ENCODE measurements at regions not wholly inside any gene's neighbourhood (a gene's known extent, or its start where the extent isn't known, plus 50 kb on each side); places are given as distances from the start of the nearest gene placed in this dataset.
A peak's percentile ranks its signal among the peaks of the same experiment; 100 is the strongest.

DNA sequence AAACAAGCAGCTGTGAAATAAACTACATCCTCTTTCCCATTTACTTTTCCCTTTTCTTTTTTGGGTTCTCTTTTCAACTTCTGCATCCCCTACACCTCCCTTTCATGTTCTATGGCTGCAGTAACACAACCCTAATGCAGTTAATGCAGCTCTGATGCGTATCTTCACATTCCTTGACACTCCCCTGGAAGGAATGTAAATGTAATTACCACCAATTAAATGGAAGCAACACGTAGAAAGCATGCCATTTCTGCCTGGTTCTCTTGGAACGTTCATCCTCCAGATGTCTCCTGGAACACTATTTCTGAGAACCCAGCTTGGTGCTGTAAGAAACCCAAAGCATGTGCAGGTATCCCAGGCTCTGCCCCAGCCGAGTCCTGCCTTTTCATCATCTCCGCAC, 166.8 kb upstream of the FREM2 start:
- DNase-seq = no peak

DNA sequence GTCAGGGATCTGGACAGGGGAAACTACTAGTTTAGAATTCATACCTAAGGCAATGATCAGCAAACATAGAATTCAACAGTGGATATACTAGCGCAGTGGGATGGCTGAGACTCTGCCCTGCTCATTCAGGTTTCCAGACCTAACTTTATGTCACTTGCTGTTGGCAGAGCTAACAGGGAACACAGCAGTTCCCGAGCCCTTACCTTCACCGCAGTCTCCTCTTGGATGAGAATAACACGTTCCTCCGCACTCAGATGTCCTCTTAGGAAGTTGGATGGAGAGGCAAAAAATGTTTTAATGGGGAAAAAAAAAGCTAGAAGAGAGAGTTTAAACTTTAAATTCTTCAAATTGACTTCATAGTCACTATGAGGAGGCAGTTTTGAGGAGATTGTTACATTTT, 159.7 kb upstream of the FREM2 start:
- DNase-seq = no peak

DNA sequence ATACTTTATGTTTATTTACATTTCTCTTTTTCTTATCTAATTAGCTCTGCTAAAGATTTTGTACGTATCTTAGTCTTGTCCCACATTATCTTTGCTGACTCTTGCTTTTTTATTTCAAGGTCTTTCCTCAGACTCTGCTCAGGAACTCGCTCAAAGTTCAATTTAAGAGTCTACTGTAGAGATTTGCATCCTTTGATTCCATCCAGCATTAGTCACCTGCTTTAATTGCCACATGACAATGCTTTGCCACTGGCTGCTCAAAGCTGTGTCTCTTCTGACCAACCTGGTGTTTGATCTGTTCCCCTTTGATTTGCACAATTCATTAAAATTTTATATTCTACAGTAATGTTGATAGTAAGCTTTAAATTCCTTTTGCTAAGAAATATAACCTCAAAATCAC, 157.9 kb upstream of the FREM2 start:
- DNase-seq = no peak

DNA sequence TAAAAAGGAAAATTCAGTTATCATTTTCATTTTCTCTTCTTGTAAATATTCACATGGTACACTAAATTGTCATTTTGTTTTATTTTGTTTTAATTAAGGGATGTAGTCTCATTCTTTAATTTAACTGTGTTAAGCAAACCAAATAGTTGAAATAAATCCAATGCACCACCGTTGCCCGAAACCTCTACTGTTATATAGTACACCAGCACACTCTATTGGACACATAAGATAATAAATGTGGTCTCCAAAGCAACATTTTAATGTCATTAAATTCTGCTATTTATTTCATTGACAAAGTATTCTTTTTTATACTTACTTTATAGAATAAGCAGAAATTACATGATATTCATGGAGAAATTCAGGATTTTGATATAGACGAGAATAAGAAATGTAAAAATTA, 156.4 kb upstream of the FREM2 start:
- no peak for DNase-seq

DNA sequence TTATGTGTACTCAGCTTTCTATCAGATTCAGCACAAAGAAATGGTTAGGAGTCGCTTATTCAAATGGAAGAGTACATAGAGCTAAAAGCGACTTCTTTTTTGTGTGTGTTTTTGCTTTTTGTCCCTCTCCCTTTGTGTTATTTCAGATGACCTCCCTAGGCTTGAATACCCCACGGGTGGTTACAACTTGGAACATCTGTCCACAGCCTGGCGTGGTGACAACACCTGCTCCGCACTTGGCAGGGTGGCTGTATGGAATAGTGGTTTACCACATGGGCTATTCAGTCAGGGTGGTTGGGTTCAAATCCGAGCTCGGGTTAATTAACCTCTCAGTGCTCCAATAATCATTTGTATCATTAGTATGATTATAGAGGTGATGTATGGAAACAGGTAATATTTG, 151.6 kb upstream of the FREM2 start:
- DNase-seq = no peak

DNA sequence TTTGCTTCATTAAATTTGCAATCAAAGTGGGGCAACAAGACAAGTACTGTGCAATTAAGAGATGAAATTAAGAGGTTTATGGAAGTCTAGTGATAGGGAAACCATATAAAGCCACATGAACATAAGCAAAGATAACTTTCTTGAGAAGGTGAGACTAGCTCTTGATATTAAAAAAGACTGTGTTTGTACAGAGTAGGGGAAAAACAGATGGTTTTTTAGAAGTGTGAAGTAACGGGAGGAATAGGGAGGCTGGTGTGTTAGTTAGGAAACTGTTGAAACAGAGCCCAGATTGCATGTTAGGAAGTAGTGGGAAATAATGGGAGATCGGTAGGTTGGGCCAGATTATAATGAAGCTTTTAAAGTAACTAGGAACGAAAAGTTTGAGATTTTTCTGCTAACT, 149.8 kb upstream of the FREM2 start:
- DNase-seq = no peak

DNA sequence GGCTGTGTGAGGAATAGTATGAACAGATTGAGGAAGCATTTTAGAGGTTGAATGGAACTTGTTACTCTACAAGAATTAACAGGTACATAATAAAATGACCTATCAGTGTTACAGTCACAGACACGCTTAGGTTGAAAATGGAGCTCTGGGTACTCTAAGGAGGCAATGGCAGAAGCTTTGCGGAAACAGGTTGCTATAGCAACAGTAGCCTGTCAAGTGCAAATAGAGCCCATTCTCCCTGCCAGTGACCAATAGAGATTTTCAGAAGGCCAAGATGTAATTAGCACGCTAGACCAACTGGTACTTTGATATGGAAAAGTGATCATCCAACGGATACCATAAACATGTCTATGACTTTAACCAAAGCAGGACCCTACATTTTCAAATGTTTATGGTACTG, 148.5 kb upstream of the FREM2 start:
- DNase-seq = no peak

DNA sequence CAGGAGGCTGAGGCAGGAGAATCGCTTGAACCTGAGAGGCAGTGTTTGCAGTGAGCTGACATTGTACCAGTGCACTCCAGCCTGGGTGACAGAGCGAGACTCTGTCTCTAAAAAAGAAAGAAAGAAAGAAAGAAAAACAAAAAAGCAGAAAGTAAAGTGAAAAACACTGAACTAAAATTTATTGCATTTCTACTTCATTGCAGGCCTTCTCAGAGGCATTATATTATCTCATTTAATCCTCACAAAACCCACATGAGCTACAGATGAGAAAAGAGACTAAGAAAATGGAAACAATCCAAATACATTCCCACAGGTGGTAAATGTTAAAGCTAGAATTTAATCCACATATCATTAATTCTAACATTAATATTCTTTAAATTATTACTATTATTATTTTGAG, 147.2 kb upstream of the FREM2 start:
- DNase-seq = no peak

DNA sequence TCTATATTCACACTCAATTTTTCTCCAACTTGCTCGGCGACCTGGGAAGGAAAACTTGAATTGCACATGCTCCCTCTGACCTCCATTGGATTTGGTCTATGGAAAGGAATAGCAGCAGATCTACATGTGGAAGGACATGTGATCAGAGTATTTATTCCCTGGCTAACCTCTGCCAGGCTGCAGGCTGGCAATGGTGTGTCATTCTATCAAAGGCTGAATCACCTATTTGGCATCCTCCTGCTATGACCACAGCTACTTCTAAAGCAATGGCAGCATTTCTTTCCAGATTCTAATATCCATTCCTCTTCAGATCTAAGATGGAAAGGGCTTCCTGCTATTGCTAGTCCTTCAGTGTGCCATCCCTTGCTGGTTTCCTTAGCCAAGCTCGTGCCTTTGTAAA, 144.3 kb upstream of the FREM2 start:
- DNase-seq = no peak

DNA sequence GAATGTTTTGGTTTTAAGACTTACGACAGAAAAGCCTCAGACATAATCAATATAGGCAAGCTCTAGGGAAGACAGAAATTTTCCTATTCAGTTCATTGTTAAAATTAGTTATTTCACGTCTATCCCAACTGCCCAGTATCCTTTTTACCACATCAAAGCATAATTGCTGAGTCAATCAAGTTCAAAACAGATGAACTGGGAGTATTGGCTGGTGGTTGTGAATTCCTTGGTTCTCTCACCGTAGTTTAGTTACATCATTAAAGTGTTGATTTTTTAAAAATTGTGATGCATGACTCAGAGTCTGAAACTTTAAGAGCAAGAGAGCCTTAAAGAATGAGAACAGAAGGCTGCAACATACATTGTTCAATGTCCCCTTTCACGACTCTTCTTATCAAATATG, 143.3 kb upstream of the FREM2 start:
- DNase-seq = no peak

DNA sequence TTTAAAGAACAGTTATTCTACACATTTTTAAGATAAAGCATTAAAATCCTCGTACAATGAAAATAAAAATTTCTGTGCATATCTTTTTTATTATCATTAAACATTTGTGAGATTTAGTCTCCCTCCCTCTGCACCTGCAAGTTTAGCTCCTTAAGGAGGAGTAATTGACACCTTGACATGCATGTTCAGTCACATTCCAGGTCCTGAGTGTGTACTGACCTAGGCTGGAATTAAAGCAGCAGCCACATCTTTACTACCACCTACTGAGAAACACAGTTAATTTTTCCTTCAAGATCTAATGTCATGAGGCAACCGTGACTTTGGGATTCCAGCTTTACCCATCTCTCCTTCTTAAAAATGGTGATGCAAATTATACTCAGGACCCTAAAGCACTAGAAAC, 123.1 kb upstream of the FREM2 start:
- no peak for DNase-seq

DNA sequence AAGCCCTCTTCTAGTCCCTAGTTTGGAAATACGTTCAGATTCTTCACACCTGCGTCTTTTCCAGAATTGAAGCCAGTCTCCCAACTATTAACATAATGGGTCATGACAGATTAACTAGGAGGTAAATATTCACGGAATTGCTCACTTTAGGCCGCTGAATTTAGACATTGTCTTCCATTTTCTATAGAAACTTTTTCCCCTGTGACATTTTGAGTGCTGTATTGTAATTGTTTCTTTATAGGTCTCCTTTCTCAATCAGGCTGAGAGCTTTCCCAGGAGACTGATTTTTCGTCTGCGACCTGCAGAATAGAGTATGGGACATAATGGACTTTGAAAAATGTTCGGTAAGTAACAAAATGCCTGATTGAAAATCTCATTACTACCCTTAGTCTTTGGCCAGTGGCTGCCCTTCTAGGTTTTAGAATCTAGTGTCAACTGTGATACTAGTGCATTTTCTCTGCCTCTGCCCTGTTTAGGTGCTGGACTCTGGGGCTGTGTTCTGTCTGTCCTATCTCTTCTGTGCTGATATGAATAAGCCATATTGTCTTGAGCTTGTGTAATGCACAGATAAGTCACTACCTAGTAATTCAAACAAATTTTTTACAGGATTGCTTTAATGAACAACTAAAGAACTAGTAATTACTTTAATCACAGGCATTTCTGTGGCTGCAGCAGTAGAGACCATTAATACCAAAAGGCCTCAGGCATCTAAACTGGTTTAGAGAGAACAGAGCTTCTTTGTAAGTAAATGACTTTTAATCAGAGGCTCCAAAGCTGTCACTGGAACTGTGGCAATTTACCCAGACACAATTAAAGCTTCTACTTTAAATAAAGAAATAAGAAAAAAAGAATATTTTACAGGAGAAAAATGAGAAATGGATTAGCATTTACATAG, 122.4 kb upstream of the FREM2 start:
- no peak for DNase-seq

DNA sequence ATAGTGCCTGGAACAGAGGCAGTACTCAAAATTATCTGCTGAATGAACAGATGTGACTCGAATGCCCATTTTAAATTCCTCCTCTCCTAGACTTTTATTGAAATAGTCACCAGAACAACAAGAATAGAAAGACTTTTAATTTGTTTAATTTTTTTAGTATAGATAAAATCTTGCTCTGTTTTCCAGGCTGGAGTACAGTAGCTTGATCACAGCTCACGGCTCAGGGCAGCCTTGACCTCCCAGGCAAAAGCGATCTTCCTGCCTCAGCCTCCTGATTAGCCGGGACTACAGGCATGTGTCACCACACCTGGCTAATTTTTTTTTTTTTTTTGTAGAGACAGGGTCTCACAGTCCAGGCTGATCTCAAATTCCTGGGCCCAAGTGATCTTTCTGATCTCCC, 120.9 kb upstream of the FREM2 start:
- no peak for DNase-seq

DNA sequence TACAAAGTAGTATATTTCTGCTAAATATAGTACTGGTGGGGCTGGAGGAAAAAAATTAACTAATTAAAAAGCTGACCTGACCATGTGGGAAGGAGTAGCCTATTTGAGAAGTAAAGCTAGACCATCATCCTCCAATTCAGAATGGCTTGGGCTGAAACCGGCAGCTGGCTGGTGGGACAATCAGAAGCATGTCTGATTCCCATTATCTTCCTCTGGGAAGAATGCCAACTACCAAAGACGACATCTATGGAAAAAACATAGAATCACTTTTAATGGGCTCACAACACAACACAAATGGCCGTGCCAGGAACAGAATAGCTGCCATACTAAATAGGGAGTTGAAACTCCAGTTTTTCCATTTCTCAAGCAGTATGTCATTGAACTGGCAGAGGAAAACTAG, 120.4 kb upstream of the FREM2 start:
- no peak for DNase-seq

DNA sequence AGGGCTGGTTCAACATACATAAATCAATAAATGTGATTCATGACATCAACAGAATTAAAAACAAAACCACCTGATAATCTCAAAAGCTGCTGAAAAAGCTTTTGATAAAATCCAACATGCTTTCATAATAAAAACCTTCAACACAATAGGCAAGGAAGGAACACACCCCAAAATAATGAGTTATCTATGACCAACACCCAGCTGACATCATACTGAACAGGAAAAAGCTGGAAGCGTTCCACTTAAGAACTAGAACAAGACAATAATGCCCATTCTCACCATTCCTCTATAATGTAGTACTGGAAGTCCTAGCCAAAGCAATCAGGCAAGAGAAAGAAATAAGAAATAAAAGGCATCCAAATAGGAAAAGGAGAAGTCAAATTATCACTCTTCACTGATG, 116.2 kb upstream of the FREM2 start:
- DNase-seq = no peak

DNA sequence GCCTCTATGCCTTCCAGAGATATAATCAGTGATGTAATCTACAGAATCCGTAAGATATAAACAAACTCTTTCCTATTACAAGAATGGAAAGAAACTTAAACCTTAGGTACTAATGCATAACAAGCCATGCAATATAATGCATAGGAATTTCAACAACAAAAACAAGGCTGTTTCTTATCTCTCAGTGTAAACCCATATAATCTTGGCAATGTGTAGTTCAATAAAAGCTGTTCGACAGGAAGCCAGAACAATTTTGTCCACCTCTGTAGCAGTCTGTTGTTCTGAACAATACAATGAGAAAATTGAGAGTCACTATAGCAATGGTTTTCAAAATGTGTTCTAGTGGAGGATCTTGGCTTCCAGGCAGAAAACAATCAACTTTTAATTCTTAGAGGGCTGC, 111.5 kb upstream of the FREM2 start:
- DNase-seq = no peak

DNA sequence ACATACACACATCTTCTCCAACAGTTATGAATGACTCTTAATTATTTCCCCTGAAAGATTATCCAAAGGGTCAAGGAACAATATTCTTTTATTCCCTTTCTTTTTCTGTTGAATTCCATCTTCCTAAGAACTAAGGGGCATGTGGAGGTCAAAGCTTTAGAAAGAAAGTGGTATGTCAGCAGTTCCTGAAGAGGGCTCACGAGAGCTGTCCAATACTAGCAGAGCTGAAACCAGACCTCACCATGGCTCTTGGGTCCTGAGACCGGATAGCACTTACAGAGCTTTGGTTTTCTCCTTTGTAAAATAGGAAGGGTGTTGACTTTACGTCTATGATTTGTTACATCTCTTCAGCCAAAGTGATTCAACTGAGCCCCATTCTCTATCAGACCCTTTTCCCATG, 109.8 kb upstream of the FREM2 start:
- DNase-seq = no peak

DNA sequence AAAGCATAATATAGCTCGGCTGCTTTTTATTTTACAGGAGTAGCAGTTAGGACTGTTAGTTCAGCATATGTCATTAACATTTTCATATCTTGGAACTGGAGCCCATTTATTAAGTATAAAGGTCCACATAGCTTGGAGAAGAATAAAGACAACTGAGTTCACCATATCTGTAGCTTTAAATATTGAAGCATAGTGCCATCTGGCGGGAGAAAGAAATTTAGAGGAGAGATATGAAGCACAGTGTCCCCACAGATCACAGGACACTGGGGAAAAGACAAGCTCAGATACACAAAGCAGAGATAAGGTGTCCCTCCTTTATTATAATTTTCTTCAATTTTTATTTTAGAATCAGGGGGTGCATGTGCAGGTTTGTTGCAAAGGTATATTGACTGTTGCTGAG, 104.7 kb upstream of the FREM2 start:
- DNase-seq = peak in 1 of 5 donors; percentile 10

DNA sequence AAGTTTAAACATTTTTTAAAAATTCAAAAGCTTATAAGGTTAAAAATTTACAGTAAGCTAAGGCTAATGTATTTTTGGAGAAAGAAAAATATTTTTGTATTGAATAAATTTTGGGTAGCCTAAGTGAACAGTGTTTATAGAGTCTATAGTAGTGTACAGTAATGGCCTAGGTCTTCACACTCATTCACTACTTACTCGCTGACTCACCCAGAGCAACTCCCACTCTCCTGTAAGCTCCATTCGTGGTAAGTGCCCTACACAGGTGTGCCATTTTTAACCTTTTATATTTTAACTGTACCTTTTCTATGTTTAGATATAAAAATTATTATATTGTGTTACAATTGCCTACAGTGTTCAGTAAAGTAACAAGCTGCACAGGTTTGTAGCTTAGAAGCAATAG, 96.6 kb upstream of the FREM2 start:
- no peak for DNase-seq

DNA sequence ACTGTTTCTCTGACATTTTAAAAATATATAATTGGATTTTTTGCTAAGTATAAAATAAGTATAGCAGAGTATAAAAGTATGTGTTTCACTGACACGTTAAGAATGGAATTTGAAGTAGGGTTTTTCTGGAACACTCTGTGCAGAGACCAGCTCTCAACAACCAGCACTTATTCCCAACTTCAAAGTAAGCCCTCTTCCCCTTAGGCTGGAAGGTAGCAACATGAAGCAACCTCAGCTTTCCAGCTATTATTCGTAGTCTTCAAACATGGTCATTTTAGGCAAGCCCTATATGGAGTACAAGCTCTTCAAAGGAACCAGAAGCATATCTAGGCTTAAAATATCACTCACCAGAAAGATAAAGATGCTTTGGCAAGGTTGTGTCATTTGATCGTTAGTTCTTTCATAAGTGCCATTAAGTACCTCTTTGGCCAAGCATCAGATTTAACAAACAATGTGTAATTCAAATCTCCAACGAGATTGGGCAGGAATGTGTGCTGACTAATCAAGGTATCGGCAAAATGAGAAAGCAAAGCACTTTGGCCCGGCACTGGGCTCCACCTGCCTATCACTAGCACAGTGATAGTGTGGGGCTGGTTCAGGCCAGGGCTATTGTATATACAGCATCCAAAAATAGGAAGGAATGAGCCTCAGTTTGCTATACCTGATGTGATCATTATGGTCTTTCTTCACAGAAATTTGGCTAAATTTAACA, 95.9 kb upstream of the FREM2 start:
- DNase-seq = no peak

DNA sequence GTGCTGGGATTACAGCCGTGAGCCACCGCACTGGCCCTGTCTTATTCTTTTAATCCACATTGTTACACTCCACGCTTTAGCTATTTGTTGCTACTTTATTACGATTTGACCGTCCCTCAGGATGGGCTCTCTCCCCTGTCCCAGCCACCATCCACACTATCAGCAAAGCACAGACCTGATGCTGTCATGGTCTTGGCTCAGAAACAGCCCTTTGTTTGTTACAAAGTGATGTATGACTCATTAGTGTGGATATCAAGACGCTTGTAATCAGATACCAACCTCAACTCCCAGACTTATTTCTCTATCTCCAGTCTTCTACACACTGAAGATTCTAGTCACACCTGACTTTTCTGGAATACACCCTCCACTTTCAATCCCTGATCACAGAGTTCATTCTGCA, 84.6 kb upstream of the FREM2 start:
- no peak for DNase-seq

DNA sequence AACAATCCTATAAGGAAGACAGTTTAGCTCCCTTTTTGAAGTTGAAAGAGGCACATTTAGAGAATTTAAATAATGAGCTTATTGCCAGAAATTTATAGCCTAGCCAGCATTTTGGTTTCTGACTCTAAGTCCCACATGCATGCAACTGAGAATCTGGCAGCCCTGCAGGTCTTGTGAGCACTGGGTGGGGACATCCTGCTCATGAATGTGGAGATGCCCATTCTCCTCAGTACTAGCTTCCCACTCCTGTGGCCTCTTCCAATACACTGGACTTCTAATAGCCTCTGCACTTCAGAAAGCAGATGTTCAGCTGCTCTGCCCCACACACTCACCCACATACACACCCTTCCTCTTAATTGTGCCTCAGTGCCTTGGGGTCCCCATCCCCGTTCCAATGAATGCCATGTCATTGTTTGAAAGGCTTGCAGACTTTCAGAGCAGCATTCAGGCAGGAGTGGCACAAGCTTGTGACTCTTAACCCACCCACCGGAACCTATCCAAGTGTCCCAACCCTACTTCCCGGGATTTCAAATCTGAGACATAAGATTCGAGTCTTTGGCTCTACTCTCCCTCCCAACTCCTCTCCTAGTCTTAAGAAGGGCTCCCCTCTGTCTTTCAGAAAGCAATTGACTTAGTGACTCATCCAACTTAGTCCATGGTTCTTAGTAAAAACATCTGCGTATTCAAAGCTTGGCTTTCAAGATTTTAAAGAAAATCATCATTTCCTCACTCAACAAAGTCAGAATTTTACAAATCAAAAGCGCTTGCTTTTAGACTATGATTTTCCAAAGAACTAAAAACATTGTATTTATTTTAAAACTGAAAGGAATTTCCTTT, 80.0 kb upstream of the FREM2 start:
- no peak for DNase-seq

DNA sequence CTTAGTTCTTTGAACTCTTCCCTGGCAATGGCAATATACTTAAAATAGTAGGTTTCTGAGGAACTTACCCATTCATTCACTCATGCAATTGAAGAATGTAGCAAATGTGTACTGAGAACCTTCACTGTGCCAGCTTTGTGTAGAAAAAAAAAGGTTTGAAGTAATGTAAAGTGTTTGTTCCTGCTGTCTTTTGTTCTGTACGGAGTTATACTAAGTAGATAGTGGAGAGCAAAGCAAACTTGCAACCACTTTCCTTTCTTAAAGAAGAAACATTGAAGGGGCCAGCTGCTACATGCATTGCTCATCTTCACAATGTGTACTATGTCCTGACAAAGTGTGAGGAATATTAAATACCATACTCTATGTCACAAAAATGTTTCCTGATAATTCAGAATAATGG, 68.9 kb upstream of the FREM2 start:
- DNase-seq = no peak

DNA sequence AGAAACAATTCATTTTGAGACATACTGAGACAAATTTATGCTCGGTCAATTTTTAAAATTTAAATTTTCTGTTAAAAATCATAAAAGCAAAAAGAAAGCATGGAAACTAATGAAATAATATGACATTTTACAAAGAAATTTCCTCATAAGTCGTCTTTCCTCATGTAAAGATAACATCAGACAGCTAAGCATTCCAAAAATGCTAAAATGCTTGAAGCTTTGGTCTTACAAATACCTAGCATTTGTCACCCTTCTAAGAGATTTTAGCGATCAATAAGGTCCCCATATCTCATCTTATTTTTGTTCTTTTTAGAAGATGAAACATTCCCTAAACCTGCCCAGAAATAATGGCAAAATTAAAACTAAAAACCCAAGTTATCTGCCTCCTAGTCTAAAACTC, 68.5 kb upstream of the FREM2 start:
- DNase-seq = no peak

Data from T-helper 1 cell (primary cell).